KBM-7 (cell line): ENCODE measurements at regions not wholly inside any gene's neighbourhood (a gene's known extent, or its start where the extent isn't known, plus 50 kb on each side); places are given as distances from the start of the nearest gene placed in this dataset.

Experiments
- DNase-seq: peaks from one replicate; pipeline ENCODE4 v3.0.0-alpha.2; 2015
- in situ Hi-C: fragments of 300-500 bp; cut with MboI; formaldehyde crosslinking; loops from 2 replicates; pipeline ENCODE4 v1.14.3; 2020; ENCODE audit warnings: low sequenced_read_pairs, low pct_unique_long_range_greater_than_20kb, mixed read lengths

- in situ Hi-C loops, result no loop called here
- DNase-seq, result no peak
These were observed 503.5 kb upstream of the ZEB2 start for GRCh38 chr2:145023334-145023934.

- no peak for DNase-seq
- in situ Hi-C loops, result no loop called here
These were observed 502.9 kb upstream of the ZEB2 start for GRCh38 chr2:145022666-145023333.

- in situ Hi-C loops, result no loop called here
- DNase-seq, result no peak
These were observed 502.2 kb upstream of the ZEB2 start for GRCh38 chr2:145021962-145022665.

GRCh38 chr2:145020694-145021093 lies 500.8 kb upstream of the ZEB2 start:
- DNase-seq, result no peak
- in situ Hi-C loops, result no loop called here

- DNase-seq, result no peak
These were observed 500.2 kb upstream of the ZEB2 start for GRCh38 chr2:145020139-145020538.

GRCh38 chr2:145018502-145018901 lies 498.6 kb upstream of the ZEB2 start:
- in situ Hi-C loops, result no loop called here
- no peak for DNase-seq

More at GRCh38 chr2:145020139-145020538, 500.2 kb upstream of the ZEB2 start:
- in situ Hi-C loops, result no loop called here

- in situ Hi-C loops, result no loop called here
- DNase-seq, result no peak
These were observed 497.2 kb upstream of the ZEB2 start for GRCh38 chr2:145017149-145017548.

- in situ Hi-C loops, result no loop called here
- DNase-seq, result no peak
These were observed 496.8 kb upstream of the ZEB2 start for GRCh38 chr2:145016711-145017110.

- in situ Hi-C loops, result no loop called here
These were observed 495.6 kb upstream of the ZEB2 start for GRCh38 chr2:145015561-145015960.

GRCh38 chr2:145012806-145013205 lies 492.9 kb upstream of the ZEB2 start:
- in situ Hi-C loops, result no loop called here
- DNase-seq, result no peak

More at GRCh38 chr2:145015561-145015960, 495.6 kb upstream of the ZEB2 start:
- DNase-seq, result no peak

- in situ Hi-C loops, result no loop called here
- DNase-seq, result no peak
These were observed 492.3 kb upstream of the ZEB2 start for GRCh38 chr2:145012214-145012670.

- no peak for DNase-seq
- in situ Hi-C loops, result no loop called here
These were observed 490.7 kb upstream of the ZEB2 start for GRCh38 chr2:145010635-145011034.

- in situ Hi-C loops, result no loop called here
- DNase-seq, result no peak
These were observed 488.0 kb upstream of the ZEB2 start for GRCh38 chr2:145007960-145008263.

- in situ Hi-C loops, result no loop called here
- DNase-seq, result no peak
These were observed 487.4 kb upstream of the ZEB2 start for GRCh38 chr2:145007093-145007959.

GRCh38 chr2:145002624-145003023 lies 482.7 kb upstream of the ZEB2 start:
- in situ Hi-C loops, result no loop called here
- DNase-seq, result no peak

- in situ Hi-C loops, result no loop called here
- DNase-seq, result no peak
These were observed 480.5 kb upstream of the ZEB2 start for GRCh38 chr2:145000376-145000775.

- DNase-seq, result no peak
- in situ Hi-C loops, result no loop called here
These were observed 480.0 kb upstream of the ZEB2 start for GRCh38 chr2:144999936-145000335.

- in situ Hi-C loops, result no loop called here
- no peak for DNase-seq
These were observed 479.4 kb upstream of the ZEB2 start for GRCh38 chr2:144999071-144999875.

- in situ Hi-C loops, result no loop called here
- DNase-seq, result no peak
These were observed 478.5 kb upstream of the ZEB2 start for GRCh38 chr2:144998435-144998834.
